Vagina (tissue), 2 donors: ENCODE measurements at regions not wholly inside any gene's neighbourhood (a gene's known extent, or its start where the extent isn't known, plus 50 kb on each side); places are given as distances from the start of the nearest gene placed in this dataset.

Experiments
- CTCF ChIP-seq, 3 experiments: fragments of 450-650 bp in 2 of 3; fragments of 200-600 bp in 1 of 3; sonication (generic) in 1 of 3; IDR thresholded peaks; one replicate each; pipeline ENCODE4 v1.5.1; 2017 to 2019; ENCODE audit warnings: antibody characterized with exemption in 3 of 3, mild to moderate bottlenecking in 2 of 3, moderate library complexity in 2 of 3
- POLR2AphosphoS5 ChIP-seq, 2 donors: sonication (generic); formaldehyde crosslinking; IDR thresholded peaks; one replicate each; pipeline ENCODE4 v1.9.0; 2017; ENCODE audit warnings: antibody characterized with exemption in 2 of 2, mild to moderate bottlenecking in 2 of 2, low read depth in 1 of 2; ENCODE audit not compliant: insufficient read depth in 1 of 2

GRCh38 chr3:29143151-29143550 is 137.7 kb upstream of the RBMS3 start:
- no peak for TF ChIP-seq POLR2AphosphoS5 (IDR thresholded peaks at IDR 0.05; ENCODE audit: insufficient read depth in 1 of 2, low read depth in 1 of 2)
- TF ChIP-seq CTCF (IDR thresholded peaks at IDR 0.05) = no peak
